ENCODE measurements at regions not wholly inside any gene's neighbourhood (a gene's known extent, or its start where the extent isn't known, plus 50 kb on each side); places are given as distances from the start of the nearest gene placed in this dataset.

DNA sequence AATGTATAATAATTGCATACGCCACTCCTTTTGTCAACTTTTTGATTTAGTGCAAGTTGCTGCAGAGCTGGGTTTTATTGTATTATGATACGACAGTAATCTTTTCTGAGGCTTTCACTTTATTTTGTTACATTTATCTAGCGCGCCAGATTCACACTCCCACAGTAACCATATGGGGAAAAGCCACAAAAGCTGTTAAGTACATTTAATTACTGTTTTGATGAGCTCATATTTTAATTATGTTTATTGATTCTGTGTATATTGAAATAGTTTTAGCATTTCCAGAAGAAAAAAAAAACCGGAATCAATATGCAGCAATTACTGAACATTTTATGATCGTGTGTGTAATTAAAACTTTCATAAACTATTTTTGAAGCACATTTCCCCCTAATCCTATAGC is 118.5 kb downstream of the RAB11FIP2 start:
- TF ChIP-seq EZH2phosphoT487 (IDR thresholded peaks at IDR 0.05; ENCODE audit: borderline replicate concordance, low read depth, low read length) (no peak), CTCF (conservative IDR thresholded peaks at IDR 0.05; ENCODE audit: low read length) (no peak)
